ENCODE measurements at regions not wholly inside any gene's neighbourhood (a gene's known extent, or its start where the extent isn't known, plus 50 kb on each side); places are given as distances from the start of the nearest gene placed in this dataset.

DNA sequence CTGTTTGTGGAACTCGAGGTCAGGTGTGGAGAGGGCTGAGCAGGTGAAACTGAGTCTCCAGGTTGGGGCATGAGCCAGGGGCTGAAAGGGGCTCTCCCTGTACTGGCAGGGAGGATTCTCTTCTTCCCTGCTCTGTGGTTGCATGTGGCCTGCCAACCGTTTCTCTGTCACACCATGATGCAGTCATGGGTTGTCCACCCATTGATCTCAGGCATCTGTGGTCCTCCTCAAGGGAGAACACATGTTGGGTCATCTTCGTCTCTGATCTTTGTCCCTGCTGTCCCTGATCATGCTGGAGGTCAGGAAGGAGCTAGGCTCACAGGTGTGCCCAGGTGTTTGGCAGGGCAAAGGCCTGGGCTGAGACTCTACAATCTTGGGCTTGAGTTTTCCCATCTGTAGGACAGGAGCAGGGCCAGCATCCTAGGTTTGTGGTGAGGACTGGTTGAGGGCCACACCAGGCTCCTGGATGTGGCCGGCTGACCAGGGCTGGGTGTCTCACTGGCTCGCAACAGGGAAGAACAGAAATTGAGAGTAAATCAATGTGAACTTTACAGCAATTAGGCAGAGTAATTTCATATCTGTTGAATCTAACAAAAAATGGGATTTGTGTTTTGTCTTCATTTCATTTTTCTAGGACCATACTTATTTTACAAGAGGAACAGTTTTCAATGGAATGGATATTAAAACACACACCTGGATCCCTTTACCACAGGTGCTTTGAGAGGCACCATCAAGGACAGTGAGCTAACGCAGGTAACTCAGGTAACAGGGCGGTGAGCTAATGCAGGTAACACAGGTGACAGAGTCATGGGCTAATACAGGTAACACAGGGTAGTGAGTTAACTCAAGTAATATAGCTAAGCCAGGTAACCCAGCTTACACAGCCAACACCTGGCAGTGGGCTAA, 58.5 kb upstream of the IGFBP3 start:
- CTCF ChIA-PET: no interaction called here
- no peak overlapping the region for H3K4me3 ChIP-seq (ENCODE audit: low read length)
- no peaks in the 10 kb centered on the region for H3K4me1 Mint-ChIP-seq (ENCODE audit: low read depth)
- H3K27me3 ChIP-seq (ENCODE audit: control insufficient read depth in 1 of 2, insufficient read depth in 2 of 2, low read length in 2 of 2): no peaks in the 10 kb centered on the region
- no peaks in the 10 kb centered on the region for H3K4me1 ChIP-seq (ENCODE audit: insufficient read depth, low read length)
- ATAC-seq (ENCODE audit: poor library complexity) (no peak), DNase-seq (no peak)
- H3K36me3 ChIP-seq (ENCODE audit: insufficient read depth, low read length): no peaks in the 10 kb centered on the region
- no peaks in the 10 kb centered on the region for H3K27me3 Mint-ChIP-seq
- peaks cover 0 to 25% of the 10 kb centered on the region in 2 experiments for H3K9me3 ChIP-seq (ENCODE audit: control insufficient read depth in 1 of 2, insufficient read depth in 1 of 2, low read length in 2 of 2)
- peaks cover 2% of the 10 kb centered on the region for H3K9me3 Mint-ChIP-seq
- no peak overlapping the region for H3K4me3 Mint-ChIP-seq
- H3K27ac ChIP-seq (ENCODE audit: low read depth in 1 of 2, low read length in 2 of 2): no peak overlapping the region
- H3K27ac Mint-ChIP-seq: no peak overlapping the region
- intact Hi-C loops (cut with DNase I, micrococcal nuclease): no loop called here
- TF ChIP-seq CTCF (IDR thresholded peaks at IDR 0.05): no peak
- peaks cover 39% of the 10 kb centered on the region for H3K36me3 Mint-ChIP-seq (ENCODE audit: low read depth)
- POLR2A ChIA-PET: no interaction called here

GRCh38 chr7:45978731-45979211, 57.7 kb upstream of the IGFBP3 start:
- no peaks in the 10 kb centered on the region for H3K36me3 ChIP-seq (ENCODE audit: insufficient read depth, low read length)
- TF ChIP-seq CTCF (IDR thresholded peaks at IDR 0.05): no peak
- ATAC-seq (ENCODE audit: poor library complexity): no peak
- ChIA-PET CTCF (no interaction called here), POLR2A (no interaction called here)
- H3K9me3 ChIP-seq (ENCODE audit: control insufficient read depth in 1 of 2, insufficient read depth in 1 of 2, low read length in 2 of 2): peaks cover 0 to 32% of the 10 kb centered on the region in 2 experiments
- no peaks in the 10 kb centered on the region for H3K4me1 ChIP-seq (ENCODE audit: insufficient read depth, low read length)
- H3K27me3 ChIP-seq (ENCODE audit: control insufficient read depth in 1 of 2, insufficient read depth in 2 of 2, low read length in 2 of 2): no peaks in the 10 kb centered on the region
- intact Hi-C loops (cut with DNase I, micrococcal nuclease): no loop called here
- no peaks in the 10 kb centered on the region for H3K4me1 Mint-ChIP-seq (ENCODE audit: low read depth)
- H3K4me3 Mint-ChIP-seq: no peak overlapping the region
- no peaks in the 10 kb centered on the region for H3K27me3 Mint-ChIP-seq
- H3K9me3 Mint-ChIP-seq: peaks cover 2% of the 10 kb centered on the region
- no peak overlapping the region for H3K27ac ChIP-seq (ENCODE audit: low read depth in 1 of 2, low read length in 2 of 2)
- no peak for DNase-seq
- H3K36me3 Mint-ChIP-seq (ENCODE audit: low read depth): peaks cover 39% of the 10 kb centered on the region
- no peak overlapping the region for H3K4me3 ChIP-seq (ENCODE audit: low read length)
- no peak overlapping the region for H3K27ac Mint-ChIP-seq

DNA sequence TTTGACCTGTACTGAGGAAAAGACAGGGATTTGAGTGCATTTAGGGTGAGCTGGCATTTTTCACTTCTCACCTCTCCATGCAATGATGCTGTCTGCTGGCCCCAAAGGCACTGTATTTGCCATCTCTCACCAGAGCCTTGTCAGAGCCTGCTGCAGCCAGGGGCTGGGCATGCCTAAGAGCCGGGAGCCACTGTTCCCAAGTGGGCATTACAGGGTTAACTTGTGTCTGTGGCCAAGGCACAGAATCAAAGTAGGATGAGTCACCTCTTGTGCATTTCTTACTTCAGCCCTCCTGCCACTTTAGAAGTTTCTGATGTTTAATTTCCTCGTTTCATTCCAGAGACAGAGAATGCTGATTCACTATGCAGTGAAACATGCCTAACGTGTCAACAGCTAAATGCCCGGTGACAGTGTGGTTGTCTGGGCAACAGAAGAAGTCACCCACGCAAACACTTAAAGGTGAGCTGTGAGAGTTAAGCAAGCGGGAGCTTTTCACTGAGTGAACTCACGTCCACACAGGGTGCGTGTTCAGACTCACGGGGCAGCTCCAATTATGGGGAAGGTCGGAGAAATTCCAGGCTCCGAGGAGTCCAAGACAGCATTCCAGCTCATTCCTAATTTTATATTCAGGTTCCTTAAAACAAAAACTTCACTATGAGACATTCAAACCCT, 57.1 kb upstream of the IGFBP3 start:
- H3K4me3 ChIP-seq (ENCODE audit: low read length): no peak overlapping the region
- ATAC-seq (ENCODE audit: poor library complexity) (no peak), DNase-seq (no peak)
- POLR2A ChIA-PET: no interaction called here
- Mint-ChIP-seq H3K36me3 (ENCODE audit: low read depth) (peaks cover 39% of the 10 kb centered on the region), H3K27ac (no peak overlapping the region), H3K27me3 (no peaks in the 10 kb centered on the region), H3K4me3 (no peak overlapping the region), H3K4me1 (ENCODE audit: low read depth) (no peaks in the 10 kb centered on the region), H3K9me3 (peaks cover 2% of the 10 kb centered on the region)
- CTCF ChIA-PET: no interaction called here
- H3K27ac ChIP-seq (ENCODE audit: low read depth in 1 of 2, low read length in 2 of 2): no peak overlapping the region
- H3K4me1 ChIP-seq (ENCODE audit: insufficient read depth, low read length): no peaks in the 10 kb centered on the region
- intact Hi-C loops (cut with DNase I, micrococcal nuclease): no loop called here
- peaks cover 0 to 27% of the 10 kb centered on the region in 2 experiments for H3K9me3 ChIP-seq (ENCODE audit: control insufficient read depth in 1 of 2, insufficient read depth in 1 of 2, low read length in 2 of 2)
- H3K36me3 ChIP-seq (ENCODE audit: insufficient read depth, low read length): no peaks in the 10 kb centered on the region
- no peak for TF ChIP-seq CTCF (IDR thresholded peaks at IDR 0.05)
- no peaks in the 10 kb centered on the region for H3K27me3 ChIP-seq (ENCODE audit: control insufficient read depth in 1 of 2, insufficient read depth in 2 of 2, low read length in 2 of 2)

Data from CD4-positive, alpha-beta T cell (primary cell).